Spleen (tissue), 11 donors: ENCODE measurements at regions not wholly inside any gene's neighbourhood (a gene's known extent, or its start where the extent isn't known, plus 50 kb on each side); places are given as distances from the start of the nearest gene placed in this dataset.

Source experiments
- DNase-seq: peaks from one replicate; pipeline ENCODE4 v3.0.0-alpha.2; 2020
- H3K27ac ChIP-seq, 8 donors: fragments of 200-600 bp; sonication (generic) in 7 of 8; 1 replicate in 4 of 8; 2 replicates in 4 of 8; pipeline versions ENCODE4 v1.5.0 to v1.8.0; 2016 to 2021; ENCODE audit warnings: inconsistent platforms in 4 of 8, mild to moderate bottlenecking in 4 of 8, moderate library complexity in 1 of 8
- H3K27me3 ChIP-seq, 7 donors: fragments of 200-600 bp; sonication (generic) in 6 of 7; replicated peaks in 1 of 7; 1 replicate in 4 of 7; 2 replicates in 3 of 7; pipeline versions ENCODE4 v1.5.0 to v1.8.0; 2016 to 2021; ENCODE audit warnings: inconsistent platforms in 3 of 7, mild to moderate bottlenecking in 1 of 7
- H3K36me3 ChIP-seq, 6 donors: fragments of 200-600 bp; sonication (generic) in 5 of 6; 1 replicate in 4 of 6; 2 replicates in 2 of 6; pipeline versions ENCODE4 v1.5.0 to v1.8.0; 2016 to 2021; ENCODE audit warnings: inconsistent platforms in 2 of 6
- H3K4me1 ChIP-seq, 6 donors: fragments of 200-600 bp; sonication (generic) in 5 of 6; 1 replicate in 3 of 6; 2 replicates in 3 of 6; pipeline versions ENCODE4 v1.5.0 to v1.8.0; 2016 to 2021; ENCODE audit warnings: inconsistent platforms in 3 of 6
- H3K4me3 ChIP-seq, 8 donors: fragments of 200-600 bp; sonication (generic) in 7 of 8; 1 replicate in 4 of 8; 2 replicates in 4 of 8; pipeline versions ENCODE4 v1.5.0 to v1.8.0; 2016 to 2021; ENCODE audit warnings: inconsistent platforms in 4 of 8, mild to moderate bottlenecking in 4 of 8, moderate library complexity in 2 of 8
- H3K9me3 ChIP-seq, 8 donors: fragments of 200-600 bp; sonication (generic) in 7 of 8; 1 replicate in 4 of 8; 2 replicates in 4 of 8; pipeline versions ENCODE4 v1.5.0 to v1.8.0; 2016 to 2021; ENCODE audit warnings: inconsistent platforms in 4 of 8
- CTCF ChIP-seq, 11 experiments: fragments of 200-600 bp in 7 of 11; fragments of 450-650 bp in 4 of 11; sonication (generic) in 4 of 11; IDR thresholded peaks in 8 of 11; conservative IDR thresholded peaks in 3 of 11; 1 replicate in 7 of 11; 2 replicates in 4 of 11; pipeline versions ENCODE4 v1.4.0 to v1.8.0; 2016 to 2021; ENCODE audit warnings: antibody characterized with exemption in 11 of 11, inconsistent platforms in 4 of 11, mild to moderate bottlenecking in 1 of 11
- POLR2A ChIP-seq, 3 donors: fragments of 450-650 bp; IDR thresholded peaks; one replicate each; pipeline ENCODE4 v1.5.1; 2017; ENCODE audit warnings: antibody characterized with exemption in 3 of 3, mild to moderate bottlenecking in 1 of 3
- POLR2AphosphoS5 ChIP-seq, 3 donors: sonication (generic); formaldehyde crosslinking; IDR thresholded peaks; one replicate each; pipeline ENCODE4 v1.5.1; 2017; ENCODE audit warnings: antibody characterized with exemption in 3 of 3
- WGBS, 5 donors: extraction: QIAGEN DNeasy Blood & Tissue Kit in 3 of 5; methylation state at CpG; one replicate each; pipeline versions ENCODE4 v1.1.5 to v1.1.7; 2013 to 2018; 5-methylcytosine and 5-hydroxymethylcytosine counted together
- intact Hi-C: fragments of 100-400 bp; cut with DNase I; formaldehyde crosslinking; loops from one replicate; pipeline ENCODE4 v1.15.0; 2023; ENCODE audit warnings: low total_unique reads
- donor health status: healthy with polysubstance abuse.
- donor health status: DM: no; HTN: no; CAD: no; lungs with moderate emphysema.
- donor health status: DM: no; HTN: no; CAD: no.
- donor health status: Bipolar disorder and iron deficiency.
- donor health status: healthy.
- donor health status: DM: no; HTN: no; CAD: no.
- donor health status: DM: yes; HTN: yes; CAD: no.

- Histone ChIP-seq H3K27ac (no peak overlapping the region), H3K9me3 (no peaks in the 10 kb centered on the region), H3K36me3 (no peaks in the 10 kb centered on the region), H3K4me1 (no peaks in the 10 kb centered on the region), H3K4me3 (no peak overlapping the region), H3K27me3 (no peaks in the 10 kb centered on the region)
- intact Hi-C loops = no loop called here
- 31 to 46% (median 42%) methylated on average over 4 of the region's 4 CpGs for WGBS, 5 donors
- no peak for TF ChIP-seq POLR2AphosphoS5 (IDR thresholded peaks at IDR 0.05)
- no peak for TF ChIP-seq CTCF (IDR thresholded peaks at IDR 0.05 in 8 of 11, conservative IDR thresholded peaks at IDR 0.05 in 3 of 11)
- TF ChIP-seq POLR2A (IDR thresholded peaks at IDR 0.05) = no peak
- DNase-seq = no peak
Measured at GRCh38 chr7:115693779-115694178, 336.8 kb downstream of the TFEC start.

DNA sequence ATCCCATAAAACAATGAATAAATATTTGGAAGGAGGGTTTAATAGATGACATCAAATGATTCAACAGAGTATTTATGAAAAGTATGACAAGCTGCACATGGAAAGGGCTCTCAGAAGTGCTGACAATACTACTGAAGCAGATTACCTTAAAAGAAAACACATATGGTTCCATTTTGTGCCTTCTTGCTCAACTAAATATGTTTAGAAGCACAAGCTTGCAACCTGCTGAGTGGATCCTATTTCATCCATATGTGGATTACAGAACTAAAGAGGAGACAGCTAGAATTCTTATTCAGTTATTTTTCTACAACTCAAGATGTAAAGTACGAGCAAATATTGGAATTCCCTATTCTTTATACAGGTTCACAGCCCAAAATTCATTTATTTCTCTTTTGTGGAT lies 340.6 kb downstream of the TFEC start:
- no peak for TF ChIP-seq POLR2A (IDR thresholded peaks at IDR 0.05)
- no peak for TF ChIP-seq CTCF (IDR thresholded peaks at IDR 0.05 in 8 of 11, conservative IDR thresholded peaks at IDR 0.05 in 3 of 11)
- TF ChIP-seq POLR2AphosphoS5 (IDR thresholded peaks at IDR 0.05) = no peak
- 60 to 79% (median 73%) methylated on average over 1 of the region's 1 CpG for WGBS, 5 donors

DNA sequence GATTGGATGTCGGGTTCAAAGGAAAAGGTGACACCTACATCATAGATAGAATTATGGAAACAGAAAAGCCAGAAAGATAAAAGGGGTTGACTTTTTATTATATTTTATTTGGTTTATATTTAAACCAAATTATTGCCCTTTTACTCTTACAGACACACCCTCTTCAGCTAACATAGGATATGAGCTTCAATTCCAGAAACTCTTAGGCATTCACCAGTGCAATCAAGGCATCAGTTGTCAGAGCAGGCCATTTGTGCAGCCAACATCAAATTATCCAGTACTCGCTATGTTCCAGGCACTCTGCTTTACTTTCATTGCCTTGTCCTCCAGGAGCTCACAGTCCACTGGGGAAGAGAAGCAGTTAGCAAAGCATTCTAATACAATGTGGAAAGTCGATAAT lies 347.5 kb downstream of the TFEC start:
- no peaks in the 10 kb centered on the region for H3K9me3 ChIP-seq
- H3K36me3 ChIP-seq = no peaks in the 10 kb centered on the region
- intact Hi-C loops = no loop called here
- H3K27me3 ChIP-seq = no peaks in the 10 kb centered on the region
- no peak for TF ChIP-seq POLR2A (IDR thresholded peaks at IDR 0.05)
- TF ChIP-seq CTCF (IDR thresholded peaks at IDR 0.05 in 8 of 11, conservative IDR thresholded peaks at IDR 0.05 in 3 of 11) = no peak
- no peak for TF ChIP-seq POLR2AphosphoS5 (IDR thresholded peaks at IDR 0.05)
- no peak for DNase-seq
- WGBS, 5 donors = 89 to 95% (median 91%) methylated on average over 3 of the region's 3 CpGs
- no peak overlapping the region for H3K4me3 ChIP-seq
- H3K27ac ChIP-seq = no peak overlapping the region
- H3K4me1 ChIP-seq = no peaks in the 10 kb centered on the region

More for the DNA sequence above, 340.6 kb downstream of the TFEC start:
- DNase-seq = no peak
- intact Hi-C loops = no loop called here
- Histone ChIP-seq H3K9me3 (no peaks in the 10 kb centered on the region), H3K27ac (no peak overlapping the region), H3K36me3 (no peaks in the 10 kb centered on the region), H3K4me3 (no peak overlapping the region), H3K27me3 (no peaks in the 10 kb centered on the region), H3K4me1 (no peaks in the 10 kb centered on the region)

DNA sequence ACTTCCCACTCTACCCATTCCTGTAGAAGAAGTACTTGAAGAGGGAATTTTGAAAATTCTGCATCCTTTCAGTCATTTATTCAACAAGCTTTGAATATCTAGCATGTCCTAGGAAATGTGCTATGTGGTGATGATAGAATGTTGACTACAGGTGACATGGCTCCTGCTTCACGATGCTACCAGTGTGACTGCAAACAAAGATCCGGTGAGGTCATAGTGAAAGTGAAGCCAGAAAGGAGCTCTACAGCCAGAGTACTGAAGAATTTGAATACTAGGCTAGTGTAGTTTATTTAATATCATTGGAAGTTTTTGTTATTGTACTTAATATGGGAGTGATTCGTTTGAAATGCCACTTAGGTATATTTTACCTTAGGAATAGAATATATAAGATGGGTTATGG lies 348.1 kb downstream of the TFEC start:
- no peak for DNase-seq
- no peaks in the 10 kb centered on the region for H3K27me3 ChIP-seq
- H3K27ac ChIP-seq = no peak overlapping the region
- H3K36me3 ChIP-seq = no peaks in the 10 kb centered on the region
- no peak overlapping the region for H3K4me3 ChIP-seq
- 75 to 87% (median 80%) methylated on average over 3 of the region's 3 CpGs for WGBS, 5 donors
- intact Hi-C loops = no loop called here
- no peaks in the 10 kb centered on the region for H3K4me1 ChIP-seq
- no peaks in the 10 kb centered on the region for H3K9me3 ChIP-seq
- no peak for TF ChIP-seq POLR2A (IDR thresholded peaks at IDR 0.05)
- no peak for TF ChIP-seq POLR2AphosphoS5 (IDR thresholded peaks at IDR 0.05)
- no peak for TF ChIP-seq CTCF (IDR thresholded peaks at IDR 0.05 in 8 of 11, conservative IDR thresholded peaks at IDR 0.05 in 3 of 11)
